Stomach (tissue), 8 donors: ENCODE measurements at regions not wholly inside any gene's neighbourhood (a gene's known extent, or its start where the extent isn't known, plus 50 kb on each side); places are given as distances from the start of the nearest gene placed in this dataset.

Experiments
- DNase-seq, 2 donors: peaks; one replicate each; pipeline versions ENCODE4 v3.0.0 to v3.0.0-alpha.2; 2013 to 2019
- H3K27ac ChIP-seq, 5 donors: fragments of 200-600 bp in 4 of 5; sonication (generic) in 4 of 5; one replicate each; pipeline ENCODE4 v1.5.1; 2013 to 2019; ENCODE audit warnings: mild to moderate bottlenecking in 1 of 5, moderate library complexity in 1 of 5
- H3K27me3 ChIP-seq, 3 donors: fragments of 200-600 bp; sonication (generic); one replicate each; pipeline ENCODE4 v1.5.1; 2017 to 2019; ENCODE audit warnings: mixed run types in 1 of 3
- H3K36me3 ChIP-seq, 4 donors: fragments of 200-600 bp; sonication (generic); 1 replicate in 3 of 4; 2 replicates in 1 of 4; pipeline ENCODE4 v1.5.1; 2016 to 2019
- H3K4me1 ChIP-seq, 4 donors: fragments of 200-600 bp; sonication (generic); one replicate each; pipeline ENCODE4 v1.5.1; 2016 to 2019
- H3K4me3 ChIP-seq, 4 donors: fragments of 200-600 bp; sonication (generic) in 3 of 4; one replicate each; pipeline ENCODE4 v1.5.1; 2016 to 2019; ENCODE audit warnings: mild to moderate bottlenecking in 1 of 4
- H3K9me3 ChIP-seq, 4 donors: fragments of 200-600 bp; sonication (generic); one replicate each; pipeline ENCODE4 v1.5.1; 2016 to 2019
- EP300 ChIP-seq: sonication (generic); formaldehyde crosslinking; IDR thresholded peaks from one replicate; pipeline ENCODE4 v1.6.1; 2017; ENCODE audit warnings: antibody characterized with exemption
- POLR2A ChIP-seq, 4 donors: fragments of 450-650 bp; IDR thresholded peaks; one replicate each; pipeline ENCODE4 v1.6.1; 2016; ENCODE audit warnings: antibody characterized with exemption in 4 of 4, control low read depth in 2 of 4, mild to moderate bottlenecking in 1 of 4, moderate library complexity in 1 of 4
- POLR2AphosphoS5 ChIP-seq, 3 donors: sonication (generic); formaldehyde crosslinking; IDR thresholded peaks; one replicate each; pipeline ENCODE4 v1.6.1; 2016; ENCODE audit warnings: antibody characterized with exemption in 3 of 3
- WGBS, 5 donors: extraction: QIAGEN DNeasy Blood & Tissue Kit in 3 of 5; methylation state at CpG; one replicate each; pipeline versions ENCODE4 v1.1.5 to v1.1.7; 2013 to 2018; 5-methylcytosine and 5-hydroxymethylcytosine counted together
- intact Hi-C: fragments of 100-400 bp; cut with DNase I; formaldehyde crosslinking; loops from one replicate; pipeline ENCODE4 v1.15.1; 2023; ENCODE audit warnings: low total_unique reads
- TF ChIP-seq, protein P1 (sequence below), 7 experiments: fragments of 450-650 bp in 4 of 7; fragments of 200-600 bp in 3 of 7; sonication (generic) in 3 of 7; IDR thresholded peaks; one replicate each; pipeline ENCODE4 v1.5.1; 2016 to 2019; ENCODE audit warnings: antibody characterized with exemption in 7 of 7, control low read depth in 2 of 7, mild to moderate bottlenecking in 1 of 7
- donor health status: healthy with polysubstance abuse.
- donor health status: Bipolar disorder and iron deficiency.
- donor health status: healthy.

DNA sequence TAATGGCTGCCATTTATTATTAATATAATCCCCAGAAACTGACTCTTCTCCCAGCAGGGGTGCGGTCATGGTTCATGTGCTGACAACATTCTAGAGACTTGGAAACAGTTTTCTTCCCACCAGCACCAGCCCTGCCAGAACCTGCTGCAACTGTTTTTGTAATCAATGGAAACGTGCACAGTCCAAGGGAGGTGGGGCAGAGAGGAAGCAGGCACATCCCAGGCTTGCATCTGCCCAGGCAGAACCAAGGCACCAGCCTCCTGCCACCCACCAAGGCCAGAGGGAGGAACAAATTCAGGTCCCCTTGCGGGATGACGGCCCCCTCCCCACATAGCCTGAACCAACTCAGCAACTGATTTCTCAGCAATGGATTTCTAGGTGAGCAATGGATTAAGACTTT, 119.0 kb downstream of the OAT start:
- TF ChIP-seq, protein P1, sequence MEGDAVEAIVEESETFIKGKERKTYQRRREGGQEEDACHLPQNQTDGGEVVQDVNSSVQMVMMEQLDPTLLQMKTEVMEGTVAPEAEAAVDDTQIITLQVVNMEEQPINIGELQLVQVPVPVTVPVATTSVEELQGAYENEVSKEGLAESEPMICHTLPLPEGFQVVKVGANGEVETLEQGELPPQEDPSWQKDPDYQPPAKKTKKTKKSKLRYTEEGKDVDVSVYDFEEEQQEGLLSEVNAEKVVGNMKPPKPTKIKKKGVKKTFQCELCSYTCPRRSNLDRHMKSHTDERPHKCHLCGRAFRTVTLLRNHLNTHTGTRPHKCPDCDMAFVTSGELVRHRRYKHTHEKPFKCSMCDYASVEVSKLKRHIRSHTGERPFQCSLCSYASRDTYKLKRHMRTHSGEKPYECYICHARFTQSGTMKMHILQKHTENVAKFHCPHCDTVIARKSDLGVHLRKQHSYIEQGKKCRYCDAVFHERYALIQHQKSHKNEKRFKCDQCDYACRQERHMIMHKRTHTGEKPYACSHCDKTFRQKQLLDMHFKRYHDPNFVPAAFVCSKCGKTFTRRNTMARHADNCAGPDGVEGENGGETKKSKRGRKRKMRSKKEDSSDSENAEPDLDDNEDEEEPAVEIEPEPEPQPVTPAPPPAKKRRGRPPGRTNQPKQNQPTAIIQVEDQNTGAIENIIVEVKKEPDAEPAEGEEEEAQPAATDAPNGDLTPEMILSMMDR (IDR thresholded peaks at IDR 0.05), result no peak
- TF ChIP-seq POLR2AphosphoS5 (IDR thresholded peaks at IDR 0.05), result no peak
- no peak for TF ChIP-seq EP300
- no peak for TF ChIP-seq POLR2A (IDR thresholded peaks at IDR 0.05)
- Histone ChIP-seq H3K4me3 (no peak overlapping the region), H3K4me1 (no peaks in the 10 kb centered on the region), H3K9me3 (peaks cover 0 to 17% (median 8%) of the 10 kb centered on the region in 4 donors), H3K27me3 (no peaks in the 10 kb centered on the region), H3K27ac (no peak overlapping the region), H3K36me3 (no peaks in the 10 kb centered on the region)
- DNase-seq, result no peak
- WGBS, 5 donors, result 70 to 81% (median 77%) methylated on average over 4 of the region's 4 CpGs
- intact Hi-C loops, result no loop called here

GRCh38 chr10:124298891-124299290, 119.8 kb downstream of the OAT start:
- no peak for TF ChIP-seq POLR2AphosphoS5 (IDR thresholded peaks at IDR 0.05)
- TF ChIP-seq POLR2A (IDR thresholded peaks at IDR 0.05), result no peak
- TF ChIP-seq, protein P1 (IDR thresholded peaks at IDR 0.05), result no peak
- no peak for TF ChIP-seq EP300
- H3K4me3 ChIP-seq, result no peak overlapping the region
- no peak for DNase-seq
- intact Hi-C loops, result no loop called here
- no peaks in the 10 kb centered on the region for H3K36me3 ChIP-seq
- H3K27me3 ChIP-seq, result no peaks in the 10 kb centered on the region
- H3K4me1 ChIP-seq, result no peaks in the 10 kb centered on the region
- peaks cover 0 to 17% (median 8%) of the 10 kb centered on the region in 4 donors for H3K9me3 ChIP-seq
- H3K27ac ChIP-seq, result no peak overlapping the region
- 76 to 94% (median 81%) methylated on average over 3 of the region's 3 CpGs for WGBS, 5 donors

GRCh38 chr10:124296813-124297788, 121.6 kb downstream of the OAT start:
- peaks cover 0 to 17% (median 8%) of the 10 kb centered on the region in 4 donors for H3K9me3 ChIP-seq
- DNase-seq, result no peak
- no peaks in the 10 kb centered on the region for H3K27me3 ChIP-seq
- no peaks in the 10 kb centered on the region for H3K36me3 ChIP-seq
- intact Hi-C loops, result no loop called here
- TF ChIP-seq POLR2A (IDR thresholded peaks at IDR 0.05), result no peak
- TF ChIP-seq, protein P1 (IDR thresholded peaks at IDR 0.05), result no peak
- no peak for TF ChIP-seq POLR2AphosphoS5 (IDR thresholded peaks at IDR 0.05)
- no peak for TF ChIP-seq EP300
- WGBS, 5 donors, result 82 to 88% (median 86%) methylated on average over 11 of the region's 11 CpGs
- no peak overlapping the region for H3K4me3 ChIP-seq
- no peaks in the 10 kb centered on the region for H3K4me1 ChIP-seq
- H3K27ac ChIP-seq, result no peak overlapping the region

- Histone ChIP-seq H3K36me3 (no peaks in the 10 kb centered on the region), H3K27me3 (no peaks in the 10 kb centered on the region), H3K4me1 (no peaks in the 10 kb centered on the region), H3K9me3 (peaks cover 0 to 16% (median 7%) of the 10 kb centered on the region in 4 donors), H3K27ac (no peak overlapping the region), H3K4me3 (no peak overlapping the region)
- TF ChIP-seq, protein P1 (IDR thresholded peaks at IDR 0.05), result no peak
- no peak for TF ChIP-seq POLR2AphosphoS5 (IDR thresholded peaks at IDR 0.05)
- no peak for TF ChIP-seq POLR2A (IDR thresholded peaks at IDR 0.05)
- no peak for TF ChIP-seq EP300
- 58 to 87% (median 65%) methylated on average over 6 to 9 of the region's 9 CpGs for WGBS, 5 donors
- DNase-seq, result peak in 1 of 2 donors; percentile 66
- intact Hi-C loops, result no loop called here
Measured at GRCh38 chr10:124296121-124296812, 122.5 kb downstream of the OAT start.
